Gastroesophageal sphincter (tissue), 4 donors: ENCODE measurements at regions not wholly inside any gene's neighbourhood (a gene's known extent, or its start where the extent isn't known, plus 50 kb on each side); places are given as distances from the start of the nearest gene placed in this dataset.

Source experiments
- ATAC-seq: fragments of 150-250 bp; one replicate; pipeline ENCODE4 v1.9.1; 2016; ENCODE audit warnings: mild to moderate bottlenecking, moderate library complexity
- H3K27ac ChIP-seq, 4 donors: fragments of 200-600 bp; sonication (generic) in 3 of 4; 1 replicate in 3 of 4; 2 replicates in 1 of 4; pipeline ENCODE4 v1.5.1; 2016 to 2019
- H3K27me3 ChIP-seq: fragments of 200-600 bp; sonication (generic); one replicate; pipeline ENCODE4 v1.5.1; 2019
- H3K36me3 ChIP-seq, 2 donors: fragments of 200-600 bp; sonication (generic); one replicate each; pipeline ENCODE4 v1.5.1; 2019; ENCODE audit warnings: control low read depth in 1 of 2
- H3K4me1 ChIP-seq, 3 donors: fragments of 200-600 bp; sonication (generic); 1 replicate in 2 of 3; 2 replicates in 1 of 3; pipeline ENCODE4 v1.5.1; 2016 to 2019; ENCODE audit warnings: control low read depth in 2 of 3
- H3K4me3 ChIP-seq, 2 donors: fragments of 200-600 bp; sonication (generic); one replicate each; pipeline ENCODE4 v1.5.1; 2019; ENCODE audit warnings: mild to moderate bottlenecking in 1 of 2, moderate library complexity in 1 of 2
- H3K9me3 ChIP-seq, 3 donors: fragments of 200-600 bp; sonication (generic); one replicate each; pipeline ENCODE4 v1.5.1; 2017 to 2019; ENCODE audit warnings: control low read depth in 2 of 3
- EP300 ChIP-seq: sonication (generic); formaldehyde crosslinking; IDR thresholded peaks from one replicate; pipeline ENCODE4 v1.6.1; 2017; ENCODE audit warnings: antibody characterized with exemption, mild to moderate bottlenecking
- POLR2A ChIP-seq, 2 donors: fragments of 450-650 bp; IDR thresholded peaks; one replicate each; pipeline ENCODE4 v1.6.1; 2017; ENCODE audit warnings: antibody characterized with exemption in 2 of 2, mild to moderate bottlenecking in 2 of 2, moderate library complexity in 1 of 2
- POLR2AphosphoS5 ChIP-seq: sonication (generic); formaldehyde crosslinking; IDR thresholded peaks from one replicate; pipeline ENCODE4 v1.6.1; 2017; ENCODE audit warnings: antibody characterized with exemption
- WGBS, 2 donors: methylation state at CpG; one replicate each; pipeline ENCODE4 v1.1.5; 2018; ENCODE audit warnings: low coverage in 1 of 2; 5-methylcytosine and 5-hydroxymethylcytosine counted together
- TF ChIP-seq, protein P1 (sequence below), 4 experiments: fragments of 200-600 bp in 2 of 4; fragments of 450-650 bp in 2 of 4; sonication (generic) in 1 of 4; IDR thresholded peaks; one replicate each; pipeline ENCODE4 v1.5.1; 2017 to 2019; ENCODE audit warnings: antibody characterized with exemption in 4 of 4, mild to moderate bottlenecking in 2 of 4, moderate library complexity in 2 of 4

DNA sequence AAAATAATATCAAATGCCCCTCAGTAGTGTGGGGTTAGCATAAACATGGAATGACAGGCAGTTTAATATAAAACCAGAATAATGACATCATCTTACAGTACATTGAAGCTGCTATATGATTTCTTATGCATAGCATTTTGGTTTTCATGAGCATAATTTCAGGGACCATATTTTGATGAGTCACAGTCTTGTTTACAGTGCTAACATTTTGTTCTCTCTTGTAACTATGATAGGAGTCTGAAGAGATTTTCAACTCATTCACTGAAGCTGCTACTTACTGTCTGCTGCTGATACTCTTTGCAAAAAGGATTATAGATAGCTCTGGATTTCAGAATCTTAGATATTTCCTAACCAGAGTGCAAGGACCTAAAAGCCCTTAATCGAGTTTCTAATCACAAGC, 92.6 kb upstream of the CCDC54 start:
- H3K27me3 ChIP-seq, result no peaks in the 10 kb centered on the region
- WGBS, 2 donors, result 50 to 86% methylated on average over 1 of the region's 1 CpG
- no peaks in the 10 kb centered on the region for H3K36me3 ChIP-seq
- TF ChIP-seq POLR2AphosphoS5 (no peak), POLR2A (IDR thresholded peaks at IDR 0.05) (no peak), EP300 (no peak)
- TF ChIP-seq, protein P1, sequence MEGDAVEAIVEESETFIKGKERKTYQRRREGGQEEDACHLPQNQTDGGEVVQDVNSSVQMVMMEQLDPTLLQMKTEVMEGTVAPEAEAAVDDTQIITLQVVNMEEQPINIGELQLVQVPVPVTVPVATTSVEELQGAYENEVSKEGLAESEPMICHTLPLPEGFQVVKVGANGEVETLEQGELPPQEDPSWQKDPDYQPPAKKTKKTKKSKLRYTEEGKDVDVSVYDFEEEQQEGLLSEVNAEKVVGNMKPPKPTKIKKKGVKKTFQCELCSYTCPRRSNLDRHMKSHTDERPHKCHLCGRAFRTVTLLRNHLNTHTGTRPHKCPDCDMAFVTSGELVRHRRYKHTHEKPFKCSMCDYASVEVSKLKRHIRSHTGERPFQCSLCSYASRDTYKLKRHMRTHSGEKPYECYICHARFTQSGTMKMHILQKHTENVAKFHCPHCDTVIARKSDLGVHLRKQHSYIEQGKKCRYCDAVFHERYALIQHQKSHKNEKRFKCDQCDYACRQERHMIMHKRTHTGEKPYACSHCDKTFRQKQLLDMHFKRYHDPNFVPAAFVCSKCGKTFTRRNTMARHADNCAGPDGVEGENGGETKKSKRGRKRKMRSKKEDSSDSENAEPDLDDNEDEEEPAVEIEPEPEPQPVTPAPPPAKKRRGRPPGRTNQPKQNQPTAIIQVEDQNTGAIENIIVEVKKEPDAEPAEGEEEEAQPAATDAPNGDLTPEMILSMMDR (IDR thresholded peaks at IDR 0.05), result no peak
- ATAC-seq, result no peak
- H3K4me3 ChIP-seq, result no peak overlapping the region
- H3K9me3 ChIP-seq, result no peaks in the 10 kb centered on the region
- H3K4me1 ChIP-seq, result no peaks in the 10 kb centered on the region
- H3K27ac ChIP-seq, result no peak overlapping the region

GRCh38 chr3:107285197-107285596, 92.0 kb upstream of the CCDC54 start:
- H3K4me3 ChIP-seq, result no peak overlapping the region
- no peaks in the 10 kb centered on the region for H3K27me3 ChIP-seq
- H3K9me3 ChIP-seq, result peaks cover 0 to 1% (median 0%) of the 10 kb centered on the region in 3 donors
- ATAC-seq, result no peak
- no peaks in the 10 kb centered on the region for H3K4me1 ChIP-seq
- H3K36me3 ChIP-seq, result no peaks in the 10 kb centered on the region
- WGBS, 2 donors, result 57 to 89% methylated on average over 1 to 2 of the region's 2 CpGs
- H3K27ac ChIP-seq, result no peak overlapping the region
- TF ChIP-seq POLR2AphosphoS5, result no peak
- TF ChIP-seq, protein P1 (IDR thresholded peaks at IDR 0.05), result no peak
- no peak for TF ChIP-seq EP300
- TF ChIP-seq POLR2A (IDR thresholded peaks at IDR 0.05), result no peak

GRCh38 chr3:107289354-107289753, 87.9 kb upstream of the CCDC54 start:
- no peak overlapping the region for H3K4me3 ChIP-seq
- TF ChIP-seq POLR2AphosphoS5 (no peak), POLR2A (IDR thresholded peaks at IDR 0.05) (no peak), EP300 (no peak)
- TF ChIP-seq, protein P1 (IDR thresholded peaks at IDR 0.05), result no peak
- ATAC-seq, result no peak

GRCh38 chr3:107294117-107294516, 83.1 kb upstream of the CCDC54 start:
- no peaks in the 10 kb centered on the region for H3K4me1 ChIP-seq
- 67% methylated on average over 1 of the region's 1 CpG for WGBS, 2 donors
- no peak overlapping the region for H3K4me3 ChIP-seq
- no peaks in the 10 kb centered on the region for H3K36me3 ChIP-seq
- no peak for ATAC-seq
- H3K27me3 ChIP-seq, result no peaks in the 10 kb centered on the region
- peaks cover 0 to 16% (median 0%) of the 10 kb centered on the region in 3 donors for H3K9me3 ChIP-seq
- H3K27ac ChIP-seq, result no peak overlapping the region
- no peak for TF ChIP-seq EP300
- no peak for TF ChIP-seq POLR2AphosphoS5
- no peak for TF ChIP-seq POLR2A (IDR thresholded peaks at IDR 0.05)
- TF ChIP-seq, protein P1 (IDR thresholded peaks at IDR 0.05), result no peak

More at GRCh38 chr3:107289354-107289753, 87.9 kb upstream of the CCDC54 start:
- no peaks in the 10 kb centered on the region for H3K27me3 ChIP-seq
- no peaks in the 10 kb centered on the region for H3K36me3 ChIP-seq
- no peak overlapping the region for H3K27ac ChIP-seq
- peaks cover 0 to 9% (median 0%) of the 10 kb centered on the region in 3 donors for H3K9me3 ChIP-seq
- H3K4me1 ChIP-seq, result no peaks in the 10 kb centered on the region

DNA sequence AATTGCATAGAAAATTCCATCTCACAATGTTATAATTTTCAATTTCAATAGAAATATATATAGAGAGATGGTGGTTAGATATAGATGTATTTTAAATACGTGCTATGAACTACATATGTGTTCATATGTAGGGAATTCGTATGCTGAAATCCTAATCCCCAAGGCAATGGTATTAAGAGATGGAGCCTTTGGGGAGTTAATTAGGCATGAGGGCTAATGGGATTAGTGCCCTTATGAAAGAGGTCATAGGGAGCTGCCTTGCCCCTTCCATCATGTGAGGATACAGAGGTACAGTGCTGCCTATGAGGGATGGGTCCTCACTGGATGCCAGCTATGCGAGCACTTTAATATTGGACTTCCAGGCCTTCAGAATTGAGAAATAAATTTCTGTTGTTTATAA, 79.6 kb upstream of the CCDC54 start:
- no peak for TF ChIP-seq POLR2A (IDR thresholded peaks at IDR 0.05)
- TF ChIP-seq EP300, result no peak
- TF ChIP-seq POLR2AphosphoS5, result no peak
- TF ChIP-seq, protein P1 (IDR thresholded peaks at IDR 0.05), result no peak
- no peak overlapping the region for H3K27ac ChIP-seq
- no peaks in the 10 kb centered on the region for H3K4me1 ChIP-seq
- no peaks in the 10 kb centered on the region for H3K36me3 ChIP-seq
- peaks cover 0 to 7% (median 0%) of the 10 kb centered on the region in 3 donors for H3K9me3 ChIP-seq
- ATAC-seq, result no peak
- H3K27me3 ChIP-seq, result no peaks in the 10 kb centered on the region
- H3K4me3 ChIP-seq, result no peak overlapping the region
- 85 to 90% methylated on average over 2 to 3 of the region's 3 CpGs for WGBS, 2 donors
